Activated naive CD4-positive, alpha-beta T cell treated with anti-CD3 and anti-CD28 coated beads, Interleukin-2, amount 50 U/mL, for 72 hours (primary cell): ENCODE measurements at regions not wholly inside any gene's neighbourhood (a gene's known extent, or its start where the extent isn't known, plus 50 kb on each side); places are given as distances from the start of the nearest gene placed in this dataset.
"Not testable (repeated sequence)": the region's sequence is repeated elsewhere in the genome, so short reads cannot be mapped to it uniquely, and the experiment has no call there.

Experiments used
- ATAC-seq, 2 donors: fragments of 150-1000 bp; cut with Tn5 transposase; 2 replicates each; pipeline ENCODE4 v1.10.0; 2021; ENCODE audit warnings: mild to moderate bottlenecking in 2 of 2, moderate library complexity in 2 of 2
- DNase-seq, 2 donors: peaks; one replicate each; pipeline ENCODE4 v3.0.0; 2021 to 2022; ENCODE audit warnings: low spot score in 2 of 2
- H3K27ac Mint-ChIP-seq, 2 donors: one replicate each; pipeline ENCODE4 v1.8.0; 2022; ENCODE audit warnings: mild to moderate bottlenecking in 2 of 2, mixed read lengths in 2 of 2
- H3K36me3 Mint-ChIP-seq, 2 donors: one replicate each; pipeline ENCODE4 v1.8.0; 2022; ENCODE audit warnings: mixed read lengths in 2 of 2
- H3K9me3 Mint-ChIP-seq, 2 donors: one replicate each; pipeline ENCODE4 v1.8.0; 2022; ENCODE audit warnings: mixed read lengths in 2 of 2

GRCh38 chr21:9851695-9852094 lies 669.7 kb upstream of the TPTE start:
- H3K27ac Mint-ChIP-seq, ATAC-seq, DNase-seq, H3K36me3 Mint-ChIP-seq, H3K9me3 Mint-ChIP-seq: not testable (repeated sequence)

GRCh38 chr21:9857563-9857962 lies 663.8 kb upstream of the TPTE start:
- H3K27ac Mint-ChIP-seq, DNase-seq, H3K36me3 Mint-ChIP-seq, ATAC-seq: not testable (repeated sequence)
- peaks cover 10 to 13% of the 10 kb centered on the region in 2 donors for H3K9me3 Mint-ChIP-seq

GRCh38 chr21:9859865-9860264 lies 661.5 kb upstream of the TPTE start:
- Mint-ChIP-seq H3K36me3 (peaks cover 15 to 20% of the 10 kb centered on the region in 2 donors), H3K9me3 (peaks cover 26 to 30% of the 10 kb centered on the region in 2 donors)
- not testable (repeated sequence) for DNase-seq, ATAC-seq, H3K27ac Mint-ChIP-seq

GRCh38 chr21:9862456-9862855 lies 658.9 kb upstream of the TPTE start:
- not testable (repeated sequence) for ATAC-seq, H3K27ac Mint-ChIP-seq, DNase-seq
- Mint-ChIP-seq H3K9me3 (peaks cover 26 to 27% of the 10 kb centered on the region in 2 donors), H3K36me3 (peaks cover 15 to 20% of the 10 kb centered on the region in 2 donors)

GRCh38 chr21:9867815-9868214 lies 653.6 kb upstream of the TPTE start:
- DNase-seq, H3K27ac Mint-ChIP-seq, ATAC-seq: not testable (repeated sequence)
- Mint-ChIP-seq H3K36me3 (peaks cover 10 to 12% of the 10 kb centered on the region in 2 donors), H3K9me3 (peaks cover 13 to 15% of the 10 kb centered on the region in 2 donors)

GRCh38 chr21:9873096-9873495 lies 648.3 kb upstream of the TPTE start:
- ATAC-seq, H3K36me3 Mint-ChIP-seq: not testable (repeated sequence)

GRCh38 chr21:9874136-9874535 lies 647.2 kb upstream of the TPTE start:
- peaks cover 6 to 15% of the 10 kb centered on the region in 2 donors for H3K36me3 Mint-ChIP-seq
- DNase-seq, ATAC-seq, H3K27ac Mint-ChIP-seq: not testable (repeated sequence)
- peaks cover 8 to 15% of the 10 kb centered on the region in 2 donors for H3K9me3 Mint-ChIP-seq

More at GRCh38 chr21:9873096-9873495, 648.3 kb upstream of the TPTE start:
- peaks cover 5 to 12% of the 10 kb centered on the region in 2 donors for H3K9me3 Mint-ChIP-seq
- DNase-seq, H3K27ac Mint-ChIP-seq: not testable (repeated sequence)

- ATAC-seq, DNase-seq, H3K27ac Mint-ChIP-seq: not testable (repeated sequence)
- peaks cover 11 to 20% of the 10 kb centered on the region in 2 donors for H3K9me3 Mint-ChIP-seq
- peaks cover 5 to 29% of the 10 kb centered on the region in 2 donors for H3K36me3 Mint-ChIP-seq
These were observed 640.0 kb upstream of the TPTE start for GRCh38 chr21:9881430-9881829.

- H3K27ac Mint-ChIP-seq, DNase-seq, ATAC-seq: not testable (repeated sequence)
- Mint-ChIP-seq H3K9me3 (peaks cover 11 to 20% of the 10 kb centered on the region in 2 donors), H3K36me3 (peaks cover 5 to 29% of the 10 kb centered on the region in 2 donors)
These were observed 638.3 kb upstream of the TPTE start for GRCh38 chr21:9883047-9883446.

- not testable (repeated sequence) for H3K27ac Mint-ChIP-seq, DNase-seq, ATAC-seq
- peaks cover 5 to 25% of the 10 kb centered on the region in 2 donors for H3K36me3 Mint-ChIP-seq
- peaks cover 12 to 23% of the 10 kb centered on the region in 2 donors for H3K9me3 Mint-ChIP-seq
These were observed 637.7 kb upstream of the TPTE start for GRCh38 chr21:9883571-9884282.

- not testable (repeated sequence) for ATAC-seq, H3K27ac Mint-ChIP-seq, DNase-seq, H3K36me3 Mint-ChIP-seq
- H3K9me3 Mint-ChIP-seq, result peaks cover 12 to 16% of the 10 kb centered on the region in 2 donors
These were observed 632.9 kb upstream of the TPTE start for GRCh38 chr21:9888500-9888899.

GRCh38 chr21:9903579-9903978 lies 617.8 kb upstream of the TPTE start:
- not testable (repeated sequence) for DNase-seq, ATAC-seq, H3K27ac Mint-ChIP-seq
- peaks cover 5 to 17% of the 10 kb centered on the region in 2 donors for H3K9me3 Mint-ChIP-seq
- H3K36me3 Mint-ChIP-seq, result peaks cover 0 to 11% of the 10 kb centered on the region in 2 donors

- H3K9me3 Mint-ChIP-seq, result peaks cover 23 to 24% of the 10 kb centered on the region in 2 donors
- H3K27ac Mint-ChIP-seq, H3K36me3 Mint-ChIP-seq, DNase-seq, ATAC-seq: not testable (repeated sequence)
These were observed 607.2 kb upstream of the TPTE start for GRCh38 chr21:9914135-9914534.

- not testable (repeated sequence) for H3K27ac Mint-ChIP-seq, DNase-seq, ATAC-seq, H3K36me3 Mint-ChIP-seq, H3K9me3 Mint-ChIP-seq
These were observed 601.9 kb upstream of the TPTE start for GRCh38 chr21:9919446-9919845.

GRCh38 chr21:9943639-9944038 lies 577.7 kb upstream of the TPTE start:
- peaks cover 27 to 35% of the 10 kb centered on the region in 2 donors for H3K9me3 Mint-ChIP-seq
- H3K36me3 Mint-ChIP-seq, result peaks cover 16 to 19% of the 10 kb centered on the region in 2 donors
- DNase-seq, H3K27ac Mint-ChIP-seq, ATAC-seq: not testable (repeated sequence)

- DNase-seq, ATAC-seq, H3K27ac Mint-ChIP-seq: not testable (repeated sequence)
- Mint-ChIP-seq H3K36me3 (peaks cover 16 to 19% of the 10 kb centered on the region in 2 donors), H3K9me3 (peaks cover 31 to 35% of the 10 kb centered on the region in 2 donors)
These were observed 575.3 kb upstream of the TPTE start for GRCh38 chr21:9946057-9946456.

GRCh38 chr21:9949510-9950289 lies 571.7 kb upstream of the TPTE start:
- not testable (repeated sequence) for ATAC-seq, DNase-seq, H3K36me3 Mint-ChIP-seq, H3K27ac Mint-ChIP-seq
- H3K9me3 Mint-ChIP-seq, result peaks cover 25 to 34% of the 10 kb centered on the region in 2 donors
